Fibroblast of gingiva (primary cell): ENCODE measurements at regions not wholly inside any gene's neighbourhood (a gene's known extent, or its start where the extent isn't known, plus 50 kb on each side); places are given as distances from the start of the nearest gene placed in this dataset.

Experiments used
- DNase-seq: peaks from one replicate; pipeline ENCODE4 v3.0.0-alpha.2; 2011; ENCODE audit warnings: low read depth

DNA sequence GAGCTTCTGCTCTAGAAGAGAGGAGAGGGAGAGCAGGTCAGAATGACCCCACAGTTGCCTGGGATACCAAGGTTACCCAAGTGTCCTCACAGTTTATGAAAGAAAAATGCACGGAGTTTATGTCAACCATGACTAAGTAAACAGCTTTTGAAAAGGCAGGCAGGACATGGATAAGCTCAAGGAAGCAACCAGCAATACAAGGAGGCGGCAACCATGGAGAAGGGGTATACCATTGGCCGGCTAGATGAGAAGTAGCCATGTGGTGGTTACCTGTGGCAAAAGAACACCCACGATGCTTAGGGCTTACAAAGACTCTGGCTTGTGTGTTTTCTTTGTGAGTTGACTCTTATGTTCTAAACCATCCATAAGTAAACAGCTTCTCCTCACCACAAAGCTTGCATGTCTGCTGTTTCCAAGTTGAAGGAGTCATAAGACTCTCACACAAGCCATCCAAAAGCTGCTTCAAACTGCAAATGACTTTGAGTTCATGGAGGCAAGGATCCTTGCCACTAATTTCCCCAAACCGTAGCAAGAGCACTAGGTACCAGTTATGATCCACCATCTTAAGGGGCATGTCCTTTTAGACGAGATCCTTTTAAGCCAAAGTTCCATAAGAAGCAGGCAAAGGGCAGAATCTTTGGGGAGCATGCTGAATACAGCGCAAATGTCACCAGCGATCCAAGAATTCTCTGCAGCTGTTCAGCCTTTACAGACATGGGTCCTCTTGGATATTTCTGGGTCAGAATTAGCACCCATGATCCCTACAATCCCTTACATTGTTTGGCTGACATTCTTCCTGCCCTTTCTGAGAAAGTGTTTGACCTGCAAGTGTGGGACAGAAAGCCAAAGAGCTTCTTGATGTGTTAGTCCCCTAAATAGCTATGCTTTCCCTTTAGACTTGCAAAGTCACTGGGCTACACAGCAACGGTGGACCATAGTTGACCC lies 74.8 kb upstream of the IPO5 start:
- peak; percentile 22 for DNase-seq

DNA sequence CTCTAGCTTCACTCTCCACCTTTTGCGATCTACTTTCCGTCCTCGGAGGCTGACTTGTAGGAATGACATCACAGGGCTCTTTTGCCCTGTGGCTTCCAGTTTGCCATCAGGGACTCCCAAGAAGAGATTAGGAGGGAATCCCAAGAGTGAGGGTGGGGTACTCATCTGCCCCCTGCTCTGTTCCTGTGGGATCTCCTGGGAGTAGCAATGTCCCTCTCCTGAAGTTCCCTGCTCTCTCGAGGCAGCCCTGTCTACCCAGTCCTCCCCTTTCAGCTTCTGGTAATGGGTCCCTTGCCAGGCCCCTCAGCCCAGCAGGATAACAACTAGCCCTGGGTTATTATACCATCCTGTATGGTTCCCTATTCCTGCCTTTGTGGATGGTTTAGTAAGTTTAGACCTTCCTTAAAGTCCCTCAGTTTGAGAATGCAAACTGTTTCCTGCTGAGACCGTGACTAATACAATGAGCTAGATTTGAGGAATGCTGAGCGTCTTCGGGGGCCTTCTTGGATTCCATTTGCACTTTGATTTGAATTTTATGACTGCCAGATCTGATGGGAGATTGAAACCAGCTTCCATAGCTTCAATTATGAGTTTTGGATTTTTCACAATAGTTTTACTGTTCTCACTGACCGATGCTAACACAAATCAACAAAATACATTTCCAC lies 73.7 kb upstream of the IPO5 start:
- DNase-seq = peak; percentile 83

DNA sequence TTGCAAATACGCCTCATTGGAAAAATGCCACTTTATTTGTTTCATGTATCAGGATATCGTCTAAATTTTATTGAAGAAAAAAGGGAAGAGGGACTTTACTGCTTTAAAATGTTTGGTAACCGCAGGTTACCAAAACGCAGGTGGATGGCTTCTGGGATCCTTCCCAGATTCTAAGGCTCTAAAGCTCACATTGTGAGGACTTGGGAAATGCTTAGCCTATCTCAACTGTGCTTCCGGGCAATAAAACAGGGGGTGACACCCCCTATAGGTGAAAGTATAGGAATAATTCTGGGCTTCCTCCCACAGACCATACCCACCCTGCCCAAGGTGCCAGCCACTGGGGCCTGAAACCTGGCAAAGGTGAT lies 73.2 kb upstream of the IPO5 start:
- no peak for DNase-seq

DNA sequence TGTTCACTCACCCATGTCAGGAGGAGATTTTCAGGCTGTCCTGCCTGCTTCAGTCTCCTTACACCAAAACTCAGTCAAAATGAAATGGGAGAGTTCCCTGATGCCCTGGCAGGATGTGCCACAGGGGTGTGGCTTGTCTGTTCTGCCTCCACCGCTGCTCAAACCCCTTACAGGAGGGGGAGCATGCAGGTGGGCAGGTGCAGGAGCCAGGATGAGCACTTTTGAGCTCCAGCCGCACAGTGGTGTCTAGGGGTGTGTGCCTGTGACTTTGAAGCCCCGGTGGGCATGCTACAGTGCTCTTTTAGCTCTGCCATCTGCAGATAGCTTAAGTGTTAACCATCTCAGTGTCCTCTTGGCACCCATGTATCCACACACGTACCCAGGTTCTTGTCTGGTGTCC lies 71.9 kb upstream of the IPO5 start:
- DNase-seq = no peak

DNA sequence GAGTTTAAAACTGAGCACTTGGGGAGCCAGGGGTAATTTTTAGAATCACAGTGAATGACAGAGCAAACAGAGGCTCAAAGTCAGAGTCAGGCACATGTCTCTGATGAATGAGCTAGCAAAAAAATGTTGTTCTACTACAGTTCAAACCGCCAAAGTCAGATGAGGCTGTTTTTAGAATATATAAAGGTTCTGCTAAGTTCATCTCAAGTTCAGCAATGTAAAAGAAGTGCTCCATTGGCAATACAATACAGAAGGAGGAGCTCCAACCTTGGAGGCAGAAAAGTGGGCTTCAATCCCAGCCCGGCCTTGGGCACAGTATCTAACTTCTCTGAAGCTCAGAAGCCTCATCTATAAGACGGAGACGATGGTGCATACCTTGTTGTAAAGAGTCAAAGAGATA lies 70.1 kb upstream of the IPO5 start:
- no peak for DNase-seq

DNA sequence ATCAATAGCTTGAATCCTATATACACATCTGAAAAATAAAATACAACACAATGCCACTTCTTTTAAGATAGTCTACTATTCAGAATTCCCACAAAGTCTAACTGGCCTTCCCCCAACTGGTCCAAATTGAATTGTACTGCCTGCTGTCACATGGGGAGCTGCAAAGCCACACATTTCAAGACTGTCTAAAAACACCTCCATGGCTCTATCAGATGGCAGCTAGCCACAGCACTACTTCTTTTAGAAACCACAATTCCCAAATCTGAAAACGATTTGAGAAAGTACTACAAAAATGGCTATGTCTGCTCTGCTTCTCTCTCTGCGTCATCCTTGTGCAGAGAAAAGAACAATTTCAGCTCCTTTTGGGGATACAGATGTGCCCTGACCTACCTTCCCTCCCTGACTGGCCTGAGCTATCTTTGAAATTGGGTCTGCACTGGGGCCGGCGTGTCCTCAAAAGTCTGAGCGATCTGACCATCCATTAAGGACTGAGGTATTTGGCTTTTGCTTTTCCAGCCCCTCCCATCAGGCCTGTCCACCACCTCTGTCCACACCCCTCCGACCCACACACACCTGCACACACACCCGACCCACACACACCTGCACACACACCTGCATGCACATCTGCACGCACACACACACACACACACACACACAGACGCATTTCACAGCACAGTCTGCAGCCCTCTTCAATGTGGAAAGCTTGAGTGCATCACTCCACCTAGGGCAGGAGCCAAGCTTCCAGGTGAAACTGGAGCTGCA lies 68.6 kb upstream of the IPO5 start:
- no peak for DNase-seq

DNA sequence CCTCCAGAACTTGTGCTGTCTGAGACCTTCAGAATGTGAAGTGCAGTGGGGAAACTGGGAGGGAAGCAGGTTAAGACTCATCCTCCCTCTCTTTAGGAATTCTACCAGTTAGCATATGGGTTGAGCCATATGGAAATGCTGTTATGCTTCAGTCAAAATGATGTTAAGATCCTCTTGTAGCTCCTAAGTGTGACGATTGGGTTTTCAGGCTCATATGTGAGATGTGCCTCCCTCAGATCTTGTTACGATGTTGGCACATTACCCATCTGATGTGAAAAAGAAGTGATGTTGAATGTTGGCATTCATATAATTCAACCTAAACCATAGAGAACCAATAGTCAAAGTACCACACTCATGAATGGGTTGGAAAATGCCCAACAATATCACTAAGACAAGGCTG lies 67.8 kb upstream of the IPO5 start:
- no peak for DNase-seq

DNA sequence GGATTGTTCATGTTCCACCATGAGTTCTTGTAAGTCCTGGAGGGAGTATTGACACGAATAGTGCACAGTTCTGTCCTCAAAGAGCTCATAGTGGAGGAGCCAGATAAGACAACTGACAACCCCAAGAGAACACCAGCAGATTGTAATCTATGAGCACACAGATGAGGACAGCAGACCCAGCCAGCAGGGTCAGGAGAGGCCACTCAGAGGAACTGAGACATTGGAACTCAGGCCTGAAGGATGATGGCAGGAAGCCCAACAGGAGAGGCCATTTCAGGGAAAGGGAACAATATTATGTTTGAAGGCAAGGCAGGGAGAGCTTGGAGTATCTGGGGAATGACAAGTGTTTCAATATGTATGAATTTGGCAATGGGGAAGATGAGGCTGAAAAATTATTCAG lies 63.7 kb upstream of the IPO5 start:
- peak; percentile 35 for DNase-seq

DNA sequence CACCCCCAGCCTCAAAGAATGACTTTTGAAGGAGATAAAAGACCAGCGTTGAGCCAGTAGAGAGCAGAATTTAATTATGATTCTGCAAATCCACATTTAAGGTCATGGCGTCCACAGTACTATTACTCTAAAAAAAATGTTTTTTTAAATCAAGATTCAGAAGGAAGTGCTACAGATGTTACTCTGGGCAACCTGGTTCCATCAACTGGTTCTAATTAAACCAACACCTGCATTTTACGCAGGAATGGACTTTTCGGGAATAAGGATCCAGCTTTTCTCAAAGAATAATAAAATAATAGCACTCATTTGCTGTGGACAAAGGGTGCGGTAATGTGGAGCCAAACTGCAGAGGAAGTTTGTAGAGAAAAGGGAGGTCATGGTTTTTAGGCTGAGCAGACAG lies 62.9 kb upstream of the IPO5 start:
- no peak for DNase-seq

DNA sequence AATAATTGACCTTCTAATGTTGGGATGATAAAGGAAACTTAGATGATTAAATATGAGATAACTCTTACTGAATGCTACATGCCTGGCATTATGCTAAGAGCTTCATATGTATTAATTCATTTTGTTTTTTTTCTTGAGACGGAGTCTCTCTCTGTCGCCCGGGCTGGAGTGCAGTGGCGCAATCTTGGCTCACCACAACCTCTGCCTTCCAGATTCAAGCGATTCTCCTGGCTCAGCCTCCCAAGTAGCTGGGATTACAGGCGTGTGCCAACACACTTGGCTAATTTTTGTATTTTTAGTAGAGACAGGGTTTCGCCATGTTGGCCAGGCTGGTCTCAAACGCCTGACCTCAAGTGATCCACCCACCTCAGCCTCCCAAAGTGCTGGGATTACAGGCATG lies 61.5 kb upstream of the IPO5 start:
- DNase-seq = peak; percentile 37

DNA sequence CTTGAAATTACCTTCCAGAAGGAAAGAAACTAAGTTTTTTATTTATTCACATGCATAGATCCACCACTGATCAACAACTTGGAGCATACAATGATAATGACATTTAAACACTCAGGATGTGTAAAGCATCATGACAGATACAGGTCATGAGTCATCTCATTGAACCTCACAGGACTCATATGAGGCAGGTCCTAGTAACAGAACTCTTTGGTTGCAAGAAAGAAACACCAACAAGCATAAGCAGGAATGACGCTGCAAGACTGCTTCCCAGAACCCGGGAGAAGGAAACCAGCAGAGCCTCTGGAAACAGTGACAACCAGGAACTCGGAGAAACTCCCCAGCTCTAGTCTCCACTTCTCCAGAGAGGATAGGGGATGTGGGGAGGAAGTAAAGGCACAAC lies 60.8 kb upstream of the IPO5 start:
- DNase-seq = peak; percentile 25

DNA sequence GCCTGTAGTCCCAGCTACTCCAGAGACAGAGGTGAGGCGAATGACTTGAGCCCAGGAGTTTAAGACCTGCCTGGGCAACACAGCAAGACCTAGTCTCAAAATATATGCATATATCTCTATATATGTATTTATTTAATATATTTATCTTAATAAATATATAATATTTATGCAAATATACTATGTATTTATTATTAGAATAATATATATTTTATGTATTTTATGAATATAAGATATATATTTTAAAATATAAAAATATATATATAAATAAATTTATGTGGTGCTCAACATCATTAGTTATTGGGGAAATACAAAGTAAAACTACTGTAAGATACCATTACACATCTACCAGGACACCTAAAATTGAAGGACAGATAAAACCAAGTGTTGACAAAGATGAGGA lies 58.1 kb upstream of the IPO5 start:
- no peak for DNase-seq

DNA sequence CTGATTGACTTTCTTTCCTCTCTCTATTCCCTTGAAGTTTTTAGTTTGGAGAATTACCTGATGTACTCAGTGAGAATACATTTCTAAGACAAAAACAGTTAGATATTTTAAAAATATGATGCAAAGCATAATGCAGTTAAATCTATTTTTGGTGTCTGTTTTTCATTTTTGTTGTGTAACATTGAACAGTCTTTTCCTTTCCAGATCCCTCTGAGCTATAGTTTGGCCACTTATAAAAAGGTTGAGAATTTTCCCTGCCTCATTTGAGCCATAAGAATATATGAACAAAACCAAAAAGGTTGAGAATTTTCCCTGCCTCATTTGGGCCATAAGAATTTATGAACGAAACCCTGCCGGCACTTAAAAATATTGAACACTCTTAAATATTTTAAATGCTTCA lies 57.0 kb upstream of the IPO5 start:
- DNase-seq = no peak

DNA sequence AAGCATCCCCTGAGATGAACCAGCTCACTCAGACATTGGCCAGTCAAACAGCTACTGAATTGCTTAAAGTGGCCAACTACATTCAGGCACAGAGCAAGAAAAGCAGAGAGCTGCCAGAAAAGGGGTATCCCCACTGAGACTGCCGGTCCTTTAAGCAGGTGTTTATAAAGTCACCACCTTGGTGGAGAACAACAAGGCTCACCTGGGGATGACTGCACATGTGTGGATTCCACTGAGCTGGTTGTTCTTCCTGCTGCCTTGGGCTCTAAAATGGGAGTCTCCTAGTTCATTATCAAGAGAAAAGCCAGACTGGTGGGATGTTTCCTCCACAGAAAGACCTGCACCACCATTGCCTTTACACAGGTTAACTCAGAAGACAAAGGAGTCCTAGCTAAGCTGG lies 51.8 kb upstream of the IPO5 start:
- DNase-seq = no peak
